Effector CD4-positive, alpha-beta T cell (primary cell): ENCODE measurements at regions not wholly inside any gene's neighbourhood (a gene's known extent, or its start where the extent isn't known, plus 50 kb on each side); places are given as distances from the start of the nearest gene placed in this dataset.

Experiments
- DNase-seq: peaks from one replicate; pipeline ENCODE4 v3.0.0-alpha.2; 2020

DNA sequence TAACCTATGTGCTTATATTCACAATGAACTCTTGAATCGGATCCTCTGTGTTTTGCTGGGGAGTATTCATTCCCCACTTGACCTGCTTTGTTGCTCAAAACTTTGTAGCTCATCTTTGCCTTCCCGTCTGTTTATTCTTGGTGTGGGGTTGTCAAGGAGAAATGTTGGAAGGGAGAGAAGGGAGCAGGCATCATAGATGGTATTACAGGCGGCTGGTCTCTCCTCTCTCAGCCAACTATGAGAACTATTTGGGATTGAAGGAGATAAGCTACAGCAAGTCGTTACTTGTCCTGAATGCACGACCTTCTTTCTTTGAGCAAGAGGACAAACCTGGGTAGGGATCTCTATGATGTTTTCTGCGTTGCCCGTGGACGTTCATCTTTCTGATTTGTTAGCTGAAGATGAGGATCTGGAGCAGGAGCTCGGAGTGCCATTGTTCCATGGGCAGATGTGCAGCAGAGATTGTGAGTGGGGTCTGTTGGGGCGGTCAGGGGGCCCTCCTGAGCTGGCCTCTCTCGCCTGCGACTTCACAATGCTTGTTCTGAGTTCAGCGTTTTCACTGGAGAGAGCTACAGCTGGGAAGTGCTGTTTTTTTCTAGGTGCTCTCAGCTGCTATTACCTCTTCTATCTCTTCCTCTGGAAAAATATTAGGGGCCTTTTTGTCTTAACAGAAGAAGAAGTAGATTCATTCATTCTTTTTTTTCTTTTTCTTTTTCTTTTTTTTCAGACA is 126.9 kb upstream of the KLF6 start:
- DNase-seq, result no peak

- no peak for DNase-seq
These were observed 126.2 kb upstream of the KLF6 start for GRCh38 chr10:3911241-3911640.

- no peak for DNase-seq
These were observed 124.3 kb upstream of the KLF6 start for GRCh38 chr10:3909339-3909738.

GRCh38 chr10:3908183-3908582 is 123.2 kb upstream of the KLF6 start:
- DNase-seq, result no peak

GRCh38 chr10:3907514-3907913 is 122.5 kb upstream of the KLF6 start:
- no peak for DNase-seq

GRCh38 chr10:3906511-3907111 is 121.6 kb upstream of the KLF6 start:
- DNase-seq, result no peak

GRCh38 chr10:3904419-3904960 is 119.5 kb upstream of the KLF6 start:
- no peak for DNase-seq

DNA sequence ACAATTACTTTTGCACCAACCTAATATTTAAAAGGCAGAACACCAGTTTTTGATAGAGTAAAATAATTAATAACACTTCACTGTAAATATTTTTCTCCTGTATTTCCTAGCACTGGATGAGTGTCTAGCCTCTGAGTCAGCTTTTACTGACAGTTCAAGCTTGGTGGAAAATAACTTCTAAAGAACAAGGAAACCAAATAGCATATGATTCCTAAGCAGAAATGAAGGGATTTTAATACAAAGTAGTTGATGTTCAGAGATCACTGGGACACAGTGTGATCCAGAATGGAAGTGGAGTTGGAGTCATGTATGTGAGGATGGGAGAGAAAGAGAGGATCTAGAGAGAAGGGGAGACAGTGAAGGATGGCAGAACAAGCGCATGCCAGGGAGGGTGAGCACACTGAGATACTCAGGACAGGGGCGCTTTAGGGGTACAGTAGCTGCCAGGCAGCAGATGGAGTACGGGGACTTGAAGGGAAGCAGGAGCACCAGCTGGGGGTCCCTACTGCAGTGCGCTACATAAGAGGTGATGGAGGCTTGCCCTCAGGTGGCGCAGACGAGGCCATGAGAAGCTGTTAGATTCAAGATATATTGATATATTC is 117.9 kb upstream of the KLF6 start:
- DNase-seq, result no peak

GRCh38 chr10:3902054-3902808 is 117.2 kb upstream of the KLF6 start:
- peak; percentile 41 for DNase-seq

DNA sequence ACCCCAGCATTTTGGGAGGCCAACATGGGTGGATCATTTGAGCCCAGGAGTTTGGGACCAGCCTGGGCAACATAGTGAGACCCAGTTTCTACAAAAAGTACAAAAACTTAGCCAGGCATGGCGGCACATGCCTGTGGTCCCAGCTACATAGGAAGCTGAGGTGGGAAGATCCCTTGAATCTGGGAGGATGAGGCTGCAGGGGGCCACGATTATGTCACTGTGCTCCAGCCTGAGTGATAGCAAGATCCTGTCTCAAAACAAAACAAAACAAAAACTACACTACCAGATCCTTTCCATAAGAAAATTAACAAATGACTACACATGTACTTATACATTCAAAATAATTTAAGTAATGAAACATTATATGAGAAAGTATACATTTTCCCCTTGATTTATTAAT is 116.4 kb upstream of the KLF6 start:
- no peak for DNase-seq

- DNase-seq, result no peak
These were observed 115.4 kb upstream of the KLF6 start for GRCh38 chr10:3900391-3900790.

- no peak for DNase-seq
These were observed 113.8 kb upstream of the KLF6 start for GRCh38 chr10:3898821-3899220.

DNA sequence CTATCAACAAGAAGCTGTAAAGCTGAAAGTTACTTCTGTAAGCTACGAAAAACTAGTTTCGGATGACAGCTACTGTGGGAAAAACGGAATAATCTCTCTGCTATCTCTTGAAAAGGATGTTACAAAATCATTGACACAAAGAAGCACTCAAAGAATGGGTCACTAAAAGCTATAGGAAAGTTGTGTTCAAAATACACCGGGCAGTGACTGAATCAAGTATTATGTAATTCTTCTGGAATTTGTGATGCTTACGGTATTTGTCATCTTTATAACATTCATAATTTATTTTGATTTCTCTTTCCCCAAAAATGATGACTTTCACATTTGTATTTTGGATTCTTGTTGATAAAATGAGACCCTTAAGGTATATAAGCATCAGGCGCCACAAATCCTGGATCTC is 112.1 kb upstream of the KLF6 start:
- DNase-seq, result no peak

GRCh38 chr10:3896161-3896560 is 111.2 kb upstream of the KLF6 start:
- no peak for DNase-seq

- DNase-seq, result no peak
These were observed 110.1 kb upstream of the KLF6 start for GRCh38 chr10:3895045-3895631.

DNA sequence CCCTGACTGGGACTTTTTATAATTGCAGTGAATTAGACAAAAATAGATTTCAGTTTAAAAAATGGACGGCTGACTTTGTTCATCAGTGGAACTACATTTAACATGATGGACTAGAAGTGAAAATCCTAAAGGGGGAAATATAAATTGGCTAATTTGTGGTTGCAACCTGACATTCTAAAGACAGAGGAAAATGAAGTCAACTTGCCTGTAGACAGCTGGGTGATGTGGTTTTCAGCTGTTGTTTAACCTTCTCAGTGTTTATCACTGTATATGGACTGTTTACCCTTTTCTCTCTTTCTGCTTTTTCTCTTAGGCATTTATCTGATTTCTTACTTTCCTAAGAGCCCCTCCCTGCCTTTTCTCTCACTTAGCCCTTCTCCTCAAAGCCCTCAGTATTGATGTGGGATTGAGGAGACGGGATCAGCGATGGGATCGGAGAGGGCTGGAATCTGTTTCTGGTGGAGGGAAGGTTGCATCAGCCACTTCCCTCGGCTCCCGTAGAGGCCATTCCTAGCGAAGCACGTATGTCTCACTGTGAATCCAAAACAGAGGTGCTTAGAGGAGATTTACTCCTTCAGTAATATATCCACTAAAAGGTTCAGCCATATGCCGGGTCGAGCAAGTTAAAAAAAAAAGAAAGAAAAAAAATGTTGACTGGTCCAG is 109.0 kb upstream of the KLF6 start:
- no peak for DNase-seq

GRCh38 chr10:3892440-3893425 is 107.7 kb upstream of the KLF6 start:
- DNase-seq, result no peak

DNA sequence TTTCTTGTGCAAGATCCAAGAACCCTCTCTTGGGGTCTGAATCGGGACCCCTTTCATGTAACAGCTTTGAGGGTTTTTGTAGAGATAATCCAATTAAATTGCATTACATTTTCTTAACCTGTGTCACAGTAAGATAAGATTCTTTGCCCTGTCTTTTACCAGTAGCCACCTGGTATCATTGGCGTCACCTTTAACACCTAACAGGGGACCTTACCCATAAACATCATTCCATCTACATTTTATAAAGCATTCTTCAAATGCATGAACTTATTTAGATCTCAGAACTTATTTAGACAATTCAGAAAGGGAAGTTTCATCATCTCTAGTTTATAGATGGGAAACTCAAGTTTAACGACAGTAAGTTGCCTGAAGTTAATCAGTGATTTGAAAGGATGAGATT is 106.4 kb upstream of the KLF6 start:
- no peak for DNase-seq

GRCh38 chr10:3890602-3891352 is 105.8 kb upstream of the KLF6 start:
- no peak for DNase-seq

DNA sequence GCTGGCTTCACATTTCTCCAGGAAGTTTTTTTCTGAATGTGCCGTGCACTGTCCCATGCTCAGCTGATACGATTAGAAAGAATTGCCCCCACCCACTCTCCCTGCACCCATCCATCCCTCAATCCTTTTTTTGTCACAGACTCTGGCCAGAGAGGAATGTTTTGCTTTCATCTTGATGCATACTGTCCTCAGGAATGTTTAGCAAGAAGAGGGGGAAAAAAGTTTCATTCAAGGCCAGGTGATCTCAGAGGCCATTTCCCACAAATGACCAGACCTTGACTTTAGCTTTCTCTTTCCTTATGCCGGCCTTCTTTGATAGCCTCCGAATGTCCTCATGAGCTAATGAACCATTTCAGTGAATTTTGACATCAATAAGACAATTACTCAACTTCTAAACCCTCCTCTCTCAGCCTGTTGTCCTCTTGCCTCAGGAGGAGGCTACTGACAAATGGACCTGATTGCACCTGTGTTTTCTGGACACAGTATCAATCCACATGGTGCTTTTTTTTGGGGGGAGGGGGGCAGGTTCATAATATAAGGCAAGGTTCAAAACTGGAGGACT is 105.0 kb upstream of the KLF6 start:
- DNase-seq, result no peak
